ENCODE measurements at regions not wholly inside any gene's neighbourhood (a gene's known extent, or its start where the extent isn't known, plus 50 kb on each side); places are given as distances from the start of the nearest gene placed in this dataset.

- TF ChIP-seq, protein P1, sequence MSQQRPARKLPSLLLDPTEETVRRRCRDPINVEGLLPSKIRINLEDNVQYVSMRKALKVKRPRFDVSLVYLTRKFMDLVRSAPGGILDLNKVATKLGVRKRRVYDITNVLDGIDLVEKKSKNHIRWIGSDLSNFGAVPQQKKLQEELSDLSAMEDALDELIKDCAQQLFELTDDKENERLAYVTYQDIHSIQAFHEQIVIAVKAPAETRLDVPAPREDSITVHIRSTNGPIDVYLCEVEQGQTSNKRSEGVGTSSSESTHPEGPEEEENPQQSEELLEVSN (IDR thresholded peaks at IDR 0.05): no peak
- TF ChIP-seq SUZ12 (IDR thresholded peaks at IDR 0.05; ENCODE audit: low read length) (no peak), BACH1 (IDR thresholded peaks at IDR 0.05; ENCODE audit: low read length) (no peak), CHD7 (IDR thresholded peaks at IDR 0.05; ENCODE audit: insufficient replicate concordance, low read length) (no peak), FOSL1 (IDR thresholded peaks at IDR 0.05; ENCODE audit: insufficient read depth, low read depth, low read length) (no peak)
Measured at GRCh38 chr7:52669031-52669430, 366.4 kb upstream of the POM121L12 start (continued).

Data from H1 (cell line).